ENCODE measurements at regions not wholly inside any gene's neighbourhood (a gene's known extent, or its start where the extent isn't known, plus 50 kb on each side); places are given as distances from the start of the nearest gene placed in this dataset.

GRCh38 chr5:43920422-43920821, 317.4 kb downstream of the NNT start:
- TF ChIP-seq CTCF (conservative IDR thresholded peaks at IDR 0.05 in 1 of 2, IDR thresholded peaks at IDR 0.05 in 1 of 2; ENCODE audit: extremely low read depth in 1 of 2, insufficient read depth in 1 of 2, low read depth in 1 of 2, low read length in 2 of 2) = no peak
- TF ChIP-seq EZH2 (IDR thresholded peaks at IDR 0.05; ENCODE audit: borderline replicate concordance, low read length) = no peak
